ENCODE measurements at regions not wholly inside any gene's neighbourhood (a gene's known extent, or its start where the extent isn't known, plus 50 kb on each side); places are given as distances from the start of the nearest gene placed in this dataset.

DNA sequence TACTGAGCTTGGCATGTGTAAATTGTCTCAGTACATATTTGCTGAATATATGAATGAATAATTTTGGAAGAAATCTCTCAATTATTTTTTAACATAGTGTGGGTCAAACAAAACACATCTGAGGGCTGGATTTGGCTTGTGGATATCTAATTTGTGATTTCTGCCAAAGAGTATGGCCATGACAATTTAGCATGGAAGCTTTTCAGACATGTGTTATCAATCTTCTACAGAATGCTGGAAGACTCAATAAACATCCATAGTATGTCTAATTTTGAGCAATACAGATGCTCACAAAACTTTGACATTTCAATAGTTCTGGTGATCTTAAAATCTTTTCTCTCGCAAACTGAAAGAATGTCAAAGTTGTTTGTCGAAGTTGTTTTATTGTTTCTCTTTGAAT is 214.1 kb upstream of the ANKH start:
- TF ChIP-seq CTCF (IDR thresholded peaks at IDR 0.05), result no peak
- no peak for TF ChIP-seq EP300 (IDR thresholded peaks at IDR 0.05)
